Activated CD4-positive, alpha-beta T cell treated with anti-CD3 and anti-CD28 coated beads for 48 hours (primary cell): ENCODE measurements at regions not wholly inside any gene's neighbourhood (a gene's known extent, or its start where the extent isn't known, plus 50 kb on each side); places are given as distances from the start of the nearest gene placed in this dataset.
"Not testable (repeated sequence)": the region's sequence is repeated elsewhere in the genome, so short reads cannot be mapped to it uniquely, and the experiment has no call there.

Source experiments
- DNase-seq: peaks from one replicate; pipeline ENCODE4 v3.0.0-alpha.2; 2020

- DNase-seq: no peak
These were observed 184.5 kb upstream of the CXCL12 start for GRCh38 chr10:44569193-44570091.

- DNase-seq: no peak
These were observed 186.8 kb upstream of the CXCL12 start for GRCh38 chr10:44571701-44572100.

- no peak for DNase-seq
These were observed 187.2 kb upstream of the CXCL12 start for GRCh38 chr10:44572146-44572545.

- DNase-seq: no peak
These were observed 188.9 kb upstream of the CXCL12 start for GRCh38 chr10:44573821-44574220.

GRCh38 chr10:44574596-44575480, 189.9 kb upstream of the CXCL12 start:
- no peak for DNase-seq

GRCh38 chr10:44575601-44576380, 190.9 kb upstream of the CXCL12 start:
- no peak for DNase-seq

- DNase-seq: no peak
These were observed 191.8 kb upstream of the CXCL12 start for GRCh38 chr10:44576702-44577191.

- DNase-seq: no peak
These were observed 192.6 kb upstream of the CXCL12 start for GRCh38 chr10:44577533-44577932.

GRCh38 chr10:44578271-44578670, 193.4 kb upstream of the CXCL12 start:
- DNase-seq: no peak

- not testable (repeated sequence) for DNase-seq
These were observed 194.1 kb upstream of the CXCL12 start for GRCh38 chr10:44578963-44579362.

- DNase-seq: no peak
These were observed 197.1 kb upstream of the CXCL12 start for GRCh38 chr10:44581996-44582395.

GRCh38 chr10:44587488-44588318, 202.8 kb upstream of the CXCL12 start:
- no peak for DNase-seq

- DNase-seq: no peak
These were observed 204.5 kb upstream of the CXCL12 start for GRCh38 chr10:44589181-44589943.

GRCh38 chr10:44589944-44590449, 205.1 kb upstream of the CXCL12 start:
- DNase-seq: no peak

- DNase-seq: no peak
These were observed 207.0 kb upstream of the CXCL12 start for GRCh38 chr10:44591911-44592310.

- DNase-seq: no peak
These were observed 209.1 kb upstream of the CXCL12 start for GRCh38 chr10:44593952-44594351.

GRCh38 chr10:44607116-44607515, 222.2 kb upstream of the CXCL12 start:
- no peak for DNase-seq

GRCh38 chr10:44618910-44619309, 234.0 kb upstream of the CXCL12 start:
- no peak for DNase-seq

GRCh38 chr10:44619521-44619920, 234.6 kb upstream of the CXCL12 start:
- no peak for DNase-seq

- no peak for DNase-seq
These were observed 235.1 kb upstream of the CXCL12 start for GRCh38 chr10:44619975-44620374.
